ENCODE measurements at regions not wholly inside any gene's neighbourhood (a gene's known extent, or its start where the extent isn't known, plus 50 kb on each side); places are given as distances from the start of the nearest gene placed in this dataset.

DNA sequence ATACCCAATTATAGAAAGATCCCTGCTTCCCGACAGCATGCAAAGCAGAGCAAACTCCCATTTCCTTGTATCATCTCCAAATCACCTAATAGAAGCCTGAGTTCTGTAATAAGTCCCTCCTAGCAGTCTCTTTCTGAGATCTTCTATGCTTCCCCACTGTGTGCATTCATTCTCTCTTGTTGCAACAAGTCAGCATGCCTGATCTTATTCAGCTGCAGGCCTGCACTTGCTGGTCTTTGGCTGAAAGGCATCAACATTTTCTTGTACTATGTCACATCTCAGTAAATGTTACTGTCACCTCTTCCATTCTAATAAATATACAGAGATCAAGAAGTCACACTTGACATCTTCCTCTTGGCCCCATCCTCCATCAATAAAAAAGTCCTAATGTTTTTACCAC, 449.9 kb upstream of the MEX3C start:
- H3K27ac ChIP-seq (ENCODE audit: low read length): no peak overlapping the region
- no peaks in the 10 kb centered on the region for H3K79me2 ChIP-seq (ENCODE audit: low read length)
- H3K4me1 ChIP-seq (ENCODE audit: low read length): peaks cover 8% of the 10 kb centered on the region
- H3K27me3 ChIP-seq (ENCODE audit: low read depth, low read length): no peaks in the 10 kb centered on the region
- H3K4me3 ChIP-seq (ENCODE audit: low read length): no peak overlapping the region
- H4K20me1 ChIP-seq (ENCODE audit: insufficient read depth, low read length): no peaks in the 10 kb centered on the region
- H3K9ac ChIP-seq (ENCODE audit: low read length): no peak overlapping the region
- no peaks in the 10 kb centered on the region for H3K9me3 ChIP-seq (ENCODE audit: insufficient read depth, low read length)
- no peak for TF ChIP-seq EZH2phosphoT487 (IDR thresholded peaks at IDR 0.05; ENCODE audit: low read depth)
- TF ChIP-seq, protein P1, sequence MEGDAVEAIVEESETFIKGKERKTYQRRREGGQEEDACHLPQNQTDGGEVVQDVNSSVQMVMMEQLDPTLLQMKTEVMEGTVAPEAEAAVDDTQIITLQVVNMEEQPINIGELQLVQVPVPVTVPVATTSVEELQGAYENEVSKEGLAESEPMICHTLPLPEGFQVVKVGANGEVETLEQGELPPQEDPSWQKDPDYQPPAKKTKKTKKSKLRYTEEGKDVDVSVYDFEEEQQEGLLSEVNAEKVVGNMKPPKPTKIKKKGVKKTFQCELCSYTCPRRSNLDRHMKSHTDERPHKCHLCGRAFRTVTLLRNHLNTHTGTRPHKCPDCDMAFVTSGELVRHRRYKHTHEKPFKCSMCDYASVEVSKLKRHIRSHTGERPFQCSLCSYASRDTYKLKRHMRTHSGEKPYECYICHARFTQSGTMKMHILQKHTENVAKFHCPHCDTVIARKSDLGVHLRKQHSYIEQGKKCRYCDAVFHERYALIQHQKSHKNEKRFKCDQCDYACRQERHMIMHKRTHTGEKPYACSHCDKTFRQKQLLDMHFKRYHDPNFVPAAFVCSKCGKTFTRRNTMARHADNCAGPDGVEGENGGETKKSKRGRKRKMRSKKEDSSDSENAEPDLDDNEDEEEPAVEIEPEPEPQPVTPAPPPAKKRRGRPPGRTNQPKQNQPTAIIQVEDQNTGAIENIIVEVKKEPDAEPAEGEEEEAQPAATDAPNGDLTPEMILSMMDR (IDR thresholded peaks at IDR 0.05; ENCODE audit: low read depth, low read length): no peak
- no peaks in the 10 kb centered on the region for H3K36me3 ChIP-seq (replicated peaks; ENCODE audit: low read depth, low read length)
- no peak overlapping the region for H3K4me2 ChIP-seq (ENCODE audit: low read length)
- H2AFZ ChIP-seq (ENCODE audit: low read depth, low read length): no peak overlapping the region

DNA sequence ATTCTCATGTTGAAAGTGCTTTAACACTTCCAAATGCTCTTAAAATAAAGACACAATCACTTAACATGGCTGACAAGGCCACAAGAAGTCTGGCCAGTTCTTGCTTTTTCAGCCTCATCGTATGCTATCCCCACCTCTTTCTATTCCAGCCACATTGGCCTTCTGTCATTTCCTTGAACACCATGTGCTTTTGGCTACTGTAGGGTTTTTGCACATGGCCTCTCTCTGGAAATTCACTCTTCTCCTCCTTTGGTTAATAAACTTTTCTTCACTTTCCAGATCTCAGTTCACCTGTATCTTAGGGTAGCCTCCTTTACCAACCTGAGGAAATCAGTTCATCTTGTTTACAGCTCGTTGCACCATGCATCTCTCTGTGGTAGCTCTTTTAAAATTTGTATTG, 450.5 kb upstream of the MEX3C start:
- no peak overlapping the region; the same call in 1 of the 2 replicates for H2AFZ ChIP-seq (ENCODE audit: low read depth, low read length)
- no peak overlapping the region for H3K4me3 ChIP-seq (ENCODE audit: low read length)
- H3K4me1 ChIP-seq (ENCODE audit: low read length): peaks cover 13% of the 10 kb centered on the region
- TF ChIP-seq, protein P1 (IDR thresholded peaks at IDR 0.05; ENCODE audit: low read depth, low read length): no peak
- no peak for TF ChIP-seq EZH2phosphoT487 (IDR thresholded peaks at IDR 0.05; ENCODE audit: low read depth)
- no peaks in the 10 kb centered on the region for H3K9me3 ChIP-seq (ENCODE audit: insufficient read depth, low read length)
- no peaks in the 10 kb centered on the region for H3K36me3 ChIP-seq (replicated peaks; ENCODE audit: low read depth, low read length)
- no peaks in the 10 kb centered on the region for H4K20me1 ChIP-seq (ENCODE audit: insufficient read depth, low read length)
- H3K4me2 ChIP-seq (ENCODE audit: low read length): no peak overlapping the region
- no peaks in the 10 kb centered on the region for H3K27me3 ChIP-seq (ENCODE audit: low read depth, low read length)
- H3K79me2 ChIP-seq (ENCODE audit: low read length): no peaks in the 10 kb centered on the region
- H3K27ac ChIP-seq (ENCODE audit: low read length): no peak overlapping the region
- no peak overlapping the region for H3K9ac ChIP-seq (ENCODE audit: low read length)

DNA sequence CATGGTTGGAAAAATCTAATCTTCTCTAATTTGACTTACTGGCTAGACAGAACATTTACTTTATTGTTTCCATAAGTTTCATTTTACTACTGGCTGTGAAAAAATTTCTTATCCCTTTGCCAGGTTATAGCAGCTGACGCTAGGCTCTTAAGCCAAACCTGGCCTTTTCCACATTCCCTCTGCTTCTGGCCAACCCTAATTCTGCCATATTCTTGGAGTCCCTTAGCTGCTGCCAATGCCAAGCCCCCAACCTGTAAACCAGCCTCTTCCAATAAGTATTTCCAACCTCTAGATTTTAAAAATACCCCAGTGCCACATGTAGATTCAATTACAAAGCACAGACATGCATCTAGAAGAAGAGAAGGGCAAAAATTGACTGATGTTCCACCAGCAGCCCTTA, 452.3 kb upstream of the MEX3C start:
- TF ChIP-seq, protein P1 (IDR thresholded peaks at IDR 0.05; ENCODE audit: low read depth, low read length): no peak
- TF ChIP-seq EZH2phosphoT487 (IDR thresholded peaks at IDR 0.05; ENCODE audit: low read depth): no peak
- no peak overlapping the region for H2AFZ ChIP-seq (ENCODE audit: low read depth, low read length)
- H3K4me2 ChIP-seq (ENCODE audit: low read length): no peak overlapping the region
- no peak overlapping the region for H3K9ac ChIP-seq (ENCODE audit: low read length)
- H3K4me1 ChIP-seq (ENCODE audit: low read length): peaks cover 29% of the 10 kb centered on the region
- H3K79me2 ChIP-seq (ENCODE audit: low read length): no peaks in the 10 kb centered on the region
- H3K9me3 ChIP-seq (ENCODE audit: insufficient read depth, low read length): no peaks in the 10 kb centered on the region
- no peaks in the 10 kb centered on the region for H3K27me3 ChIP-seq (ENCODE audit: low read depth, low read length)
- H3K36me3 ChIP-seq (replicated peaks; ENCODE audit: low read depth, low read length): no peaks in the 10 kb centered on the region
- H3K27ac ChIP-seq (ENCODE audit: low read length): no peak overlapping the region
- no peak overlapping the region for H3K4me3 ChIP-seq (ENCODE audit: low read length)
- no peaks in the 10 kb centered on the region for H4K20me1 ChIP-seq (ENCODE audit: insufficient read depth, low read length)

DNA sequence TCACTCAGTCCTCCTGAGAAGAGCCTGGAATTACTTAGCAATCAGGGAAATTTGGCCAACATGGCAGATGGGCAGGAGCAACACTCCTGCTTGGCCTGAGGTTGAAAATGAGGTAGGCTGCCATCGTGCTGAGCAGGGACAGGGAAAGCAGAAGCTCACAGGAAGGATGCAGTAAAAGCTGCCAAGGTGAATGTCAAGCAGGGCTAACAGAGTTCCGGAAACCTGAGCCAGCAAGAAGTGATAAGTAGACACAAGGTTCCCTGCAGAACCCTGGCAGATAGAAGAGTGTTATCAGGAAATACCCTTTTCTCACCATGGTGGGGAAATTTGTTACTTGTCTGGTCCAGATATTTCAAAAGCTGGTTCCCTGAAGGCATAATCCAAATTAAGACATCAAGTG, 454.3 kb upstream of the MEX3C start:
- TF ChIP-seq EZH2phosphoT487 (IDR thresholded peaks at IDR 0.05; ENCODE audit: low read depth): no peak
- TF ChIP-seq, protein P1 (IDR thresholded peaks at IDR 0.05; ENCODE audit: low read depth, low read length): no peak
- no peaks in the 10 kb centered on the region for H3K9me3 ChIP-seq (ENCODE audit: insufficient read depth, low read length)
- no peak overlapping the region for H3K9ac ChIP-seq (ENCODE audit: low read length)
- H3K27me3 ChIP-seq (ENCODE audit: low read depth, low read length): no peaks in the 10 kb centered on the region
- H3K4me1 ChIP-seq (ENCODE audit: low read length): peaks cover 47% of the 10 kb centered on the region
- no peak overlapping the region for H3K4me3 ChIP-seq (ENCODE audit: low read length)
- H3K36me3 ChIP-seq (replicated peaks; ENCODE audit: low read depth, low read length): no peaks in the 10 kb centered on the region
- no peak overlapping the region for H3K4me2 ChIP-seq (ENCODE audit: low read length)
- H2AFZ ChIP-seq (ENCODE audit: low read depth, low read length): 0 out of 2 replicates have a peak overlapping the region, but pooled peaks have one; percentile 0
- no peaks in the 10 kb centered on the region for H3K79me2 ChIP-seq (ENCODE audit: low read length)
- H3K27ac ChIP-seq (ENCODE audit: low read length): no peak overlapping the region
- H4K20me1 ChIP-seq (ENCODE audit: insufficient read depth, low read length): no peaks in the 10 kb centered on the region
